Keratinocyte (primary cell): ENCODE measurements at regions not wholly inside any gene's neighbourhood (a gene's known extent, or its start where the extent isn't known, plus 50 kb on each side); places are given as distances from the start of the nearest gene placed in this dataset.

Source experiments
- DNase-seq: peaks from one replicate; pipeline ENCODE4 v3.0.0-alpha.2; 2011; ENCODE audit warnings: low read depth, missing footprints, low spot score
- FAIRE-seq: peaks from 2 replicates; lab custom pipeline; 2011; peaks lifted over from hg19 to GRCh38; lab: Jason Lieb, UNC
- H2AFZ ChIP-seq: 2 replicates; pipeline ENCODE4 v1.6.0; 2012; ENCODE audit warnings: low read length, control low read depth, inconsistent platforms; ENCODE audit not compliant: control insufficient read depth
- H3K27ac ChIP-seq: 2 replicates; pipeline ENCODE4 v1.5.1; 2011; ENCODE audit warnings: low read length; ENCODE audit not compliant: control insufficient read depth, insufficient read depth
- H3K27me3 ChIP-seq: 3 replicates; pipeline ENCODE4 v1.6.0; 2011; ENCODE audit warnings: low read length; ENCODE audit not compliant: control insufficient read depth, insufficient read depth; ENCODE audit errors: extremely low read depth
- H3K36me3 ChIP-seq, 2 experiments: 2 replicates in 1 of 2; 3 replicates in 1 of 2; pipeline ENCODE4 v1.5.1; 2011; ENCODE audit warnings: low read length in 2 of 2, mild to moderate bottlenecking in 1 of 2; ENCODE audit not compliant: control insufficient read depth in 2 of 2, insufficient read depth in 2 of 2; ENCODE audit errors: extremely low read depth in 1 of 2
- H3K4me1 ChIP-seq: 3 replicates; pipeline ENCODE4 v1.5.1; 2011; ENCODE audit warnings: low read length; ENCODE audit not compliant: control insufficient read depth, insufficient read depth; ENCODE audit errors: extremely low read depth
- H3K4me2 ChIP-seq: 3 replicates; pipeline ENCODE4 v1.6.0; 2011; ENCODE audit warnings: low read depth, low read length; ENCODE audit not compliant: control insufficient read depth, insufficient read depth; ENCODE audit errors: extremely low read depth
- H3K4me3 ChIP-seq, 3 experiments: fragments of 200-600 bp in 1 of 3; sonication (generic) in 1 of 3; 2 replicates in 2 of 3; 3 replicates in 1 of 3; pipeline ENCODE4 v1.5.1; 2011 to 2016; ENCODE audit warnings: low read length in 3 of 3, mild to moderate bottlenecking in 3 of 3, control low read depth in 2 of 3, inconsistent platforms in 1 of 3, low read depth in 1 of 3, mixed read lengths in 1 of 3, mixed run types in 1 of 3, moderate library complexity in 1 of 3; ENCODE audit not compliant: control insufficient read depth in 2 of 3, insufficient read depth in 2 of 3; ENCODE audit errors: extremely low read depth in 1 of 3
- H3K79me2 ChIP-seq: 2 replicates; pipeline ENCODE4 v1.6.0; 2012; ENCODE audit warnings: low read length; ENCODE audit not compliant: control insufficient read depth, insufficient read depth
- H3K9ac ChIP-seq: 3 replicates; pipeline ENCODE4 v1.6.0; 2011; ENCODE audit warnings: low read length; ENCODE audit not compliant: control insufficient read depth, insufficient read depth; ENCODE audit errors: extremely low read depth
- H3K9me1 ChIP-seq: 3 replicates; pipeline ENCODE4 v1.6.0; 2011; ENCODE audit warnings: low read length; ENCODE audit not compliant: control insufficient read depth, insufficient read depth; ENCODE audit errors: extremely low read depth
- H3K9me3 ChIP-seq: 2 replicates; pipeline ENCODE4 v1.5.1; 2012; ENCODE audit warnings: low read depth, low read length; ENCODE audit not compliant: control insufficient read depth
- H4K20me1 ChIP-seq: 3 replicates; pipeline ENCODE4 v1.6.0; 2011; ENCODE audit warnings: low read length; ENCODE audit not compliant: control insufficient read depth, insufficient read depth; ENCODE audit errors: extremely low read depth
- EZH2 ChIP-seq: IDR thresholded peaks from one replicate; pipeline ENCODE4 v1.6.1; 2012; ENCODE audit warnings: inconsistent platforms, mild to moderate bottlenecking, low read length, moderate library complexity
- dilution Hi-C: fragments of 300-500 bp; cut with MboI; formaldehyde crosslinking; loops from one replicate; pipeline ENCODE4 v1.7.0; 2020; ENCODE audit warnings: low sequenced_read_pairs; ENCODE audit not compliant: extremely low pct_ligation_motif_present
- TF ChIP-seq, protein P1 (sequence below), 3 experiments: IDR thresholded peaks in 1 of 3; conservative IDR thresholded peaks in 1 of 3; optimal IDR thresholded peaks in 1 of 3; 2 replicates in 2 of 3; 3 replicates in 1 of 3; pipeline versions ENCODE3 to v1.5.1; 2011; ENCODE audit warnings: low read length in 3 of 3, mild to moderate bottlenecking in 3 of 3, moderate library complexity in 2 of 3, control low read depth in 1 of 3, inconsistent platforms in 1 of 3; ENCODE audit not compliant: insufficient read depth in 2 of 3; ENCODE audit errors: extremely low read depth in 1 of 3

DNA sequence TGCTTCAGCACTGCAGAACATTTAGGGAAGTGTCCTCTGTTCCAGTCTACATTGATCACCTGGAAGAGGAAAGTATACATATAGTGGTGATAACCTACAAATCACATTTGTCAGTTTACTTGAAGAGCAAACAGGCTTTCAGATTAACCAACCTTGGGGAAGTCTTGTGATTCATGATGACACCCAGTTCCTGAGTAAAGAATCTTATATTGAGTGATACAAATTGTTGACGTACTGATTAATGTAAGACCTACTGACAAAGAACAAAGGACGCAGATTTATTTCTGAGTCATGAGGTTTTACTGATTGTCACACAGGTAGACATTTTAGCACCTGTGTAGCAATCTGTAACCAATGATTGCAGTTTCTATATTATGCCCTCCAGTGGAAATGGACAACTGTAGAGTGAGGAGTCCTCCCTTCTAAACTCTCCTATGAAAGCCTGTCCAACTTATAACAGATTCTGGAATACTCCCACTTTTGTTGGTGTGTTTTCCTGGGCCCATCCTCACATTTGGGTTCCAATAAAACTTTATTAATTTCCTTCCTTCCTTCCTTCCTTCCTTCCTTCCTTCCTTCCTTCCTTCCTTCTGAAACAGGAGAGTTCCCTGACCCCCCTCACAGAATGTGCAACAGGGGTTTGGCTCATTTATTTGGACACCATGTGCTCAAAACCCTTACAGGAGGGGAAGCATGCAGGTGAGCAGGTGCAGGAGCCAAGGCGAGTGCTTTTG lies 113.5 kb downstream of the SLC35B3 start:
- Histone ChIP-seq H2AFZ (no peak overlapping the region), H3K9me1 (no peaks in the 10 kb centered on the region), H3K9ac (no peak overlapping the region), H3K4me3 (no peak overlapping the region), H3K36me3 (no peaks in the 10 kb centered on the region), H3K4me2 (no peak overlapping the region), H3K9me3 (no peaks in the 10 kb centered on the region), H3K27me3 (no peaks in the 10 kb centered on the region), H3K79me2 (no peaks in the 10 kb centered on the region), H3K4me1 (no peaks in the 10 kb centered on the region), H4K20me1 (no peaks in the 10 kb centered on the region), H3K27ac (no peak overlapping the region)
- FAIRE-seq: no peak
- no peak for DNase-seq
- TF ChIP-seq, protein P1, sequence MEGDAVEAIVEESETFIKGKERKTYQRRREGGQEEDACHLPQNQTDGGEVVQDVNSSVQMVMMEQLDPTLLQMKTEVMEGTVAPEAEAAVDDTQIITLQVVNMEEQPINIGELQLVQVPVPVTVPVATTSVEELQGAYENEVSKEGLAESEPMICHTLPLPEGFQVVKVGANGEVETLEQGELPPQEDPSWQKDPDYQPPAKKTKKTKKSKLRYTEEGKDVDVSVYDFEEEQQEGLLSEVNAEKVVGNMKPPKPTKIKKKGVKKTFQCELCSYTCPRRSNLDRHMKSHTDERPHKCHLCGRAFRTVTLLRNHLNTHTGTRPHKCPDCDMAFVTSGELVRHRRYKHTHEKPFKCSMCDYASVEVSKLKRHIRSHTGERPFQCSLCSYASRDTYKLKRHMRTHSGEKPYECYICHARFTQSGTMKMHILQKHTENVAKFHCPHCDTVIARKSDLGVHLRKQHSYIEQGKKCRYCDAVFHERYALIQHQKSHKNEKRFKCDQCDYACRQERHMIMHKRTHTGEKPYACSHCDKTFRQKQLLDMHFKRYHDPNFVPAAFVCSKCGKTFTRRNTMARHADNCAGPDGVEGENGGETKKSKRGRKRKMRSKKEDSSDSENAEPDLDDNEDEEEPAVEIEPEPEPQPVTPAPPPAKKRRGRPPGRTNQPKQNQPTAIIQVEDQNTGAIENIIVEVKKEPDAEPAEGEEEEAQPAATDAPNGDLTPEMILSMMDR (optimal IDR thresholded peaks at IDR 0.05 in 1 of 3, IDR thresholded peaks at IDR 0.05 in 1 of 3, conservative IDR thresholded peaks at IDR 0.05 in 1 of 3; ENCODE audit: extremely low read depth in 1 of 3, insufficient read depth in 2 of 3, low read length in 3 of 3): no peak
- TF ChIP-seq EZH2: no peak
- dilution Hi-C loops: no loop called here

DNA sequence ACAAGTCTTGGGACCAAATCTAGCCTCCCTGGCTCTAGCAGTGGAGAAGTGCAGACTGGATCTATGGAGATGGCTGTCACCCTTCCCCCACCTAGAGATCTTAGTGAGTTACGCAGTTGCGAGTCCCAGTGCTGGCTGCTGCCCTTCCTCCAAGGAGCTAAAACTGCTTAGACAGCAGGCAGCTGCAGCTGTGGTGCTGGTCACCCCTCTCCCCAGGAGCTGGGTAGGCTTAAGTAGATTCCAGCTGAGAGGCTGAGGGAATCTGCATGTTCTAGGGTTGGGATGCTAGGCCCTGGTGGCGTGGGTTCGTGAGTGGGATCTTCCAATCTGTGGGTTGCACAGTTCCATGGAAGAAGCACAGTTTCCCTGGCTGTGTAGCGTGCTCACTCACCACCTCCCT lies 120.2 kb downstream of the SLC35B3 start:
- TF ChIP-seq, protein P1 (optimal IDR thresholded peaks at IDR 0.05 in 1 of 3, IDR thresholded peaks at IDR 0.05 in 1 of 3, conservative IDR thresholded peaks at IDR 0.05 in 1 of 3; ENCODE audit: extremely low read depth in 1 of 3, insufficient read depth in 2 of 3, low read length in 3 of 3): no peak
- TF ChIP-seq EZH2: no peak
- Histone ChIP-seq H3K27me3 (no peaks in the 10 kb centered on the region), H3K27ac (no peak overlapping the region), H3K4me2 (no peak overlapping the region), H3K9me1 (no peaks in the 10 kb centered on the region), H3K36me3 (no peaks in the 10 kb centered on the region), H3K4me3 (no peak overlapping the region), H3K4me1 (no peaks in the 10 kb centered on the region), H3K9me3 (no peaks in the 10 kb centered on the region), H2AFZ (no peak overlapping the region), H3K79me2 (no peaks in the 10 kb centered on the region), H4K20me1 (no peaks in the 10 kb centered on the region), H3K9ac (no peak overlapping the region)
- FAIRE-seq (no peak), DNase-seq (no peak)
- dilution Hi-C loops: no loop called here
